ENCODE measurements at regions not wholly inside any gene's neighbourhood (a gene's known extent, or its start where the extent isn't known, plus 50 kb on each side); places are given as distances from the start of the nearest gene placed in this dataset.

- TF ChIP-seq, protein P1, sequence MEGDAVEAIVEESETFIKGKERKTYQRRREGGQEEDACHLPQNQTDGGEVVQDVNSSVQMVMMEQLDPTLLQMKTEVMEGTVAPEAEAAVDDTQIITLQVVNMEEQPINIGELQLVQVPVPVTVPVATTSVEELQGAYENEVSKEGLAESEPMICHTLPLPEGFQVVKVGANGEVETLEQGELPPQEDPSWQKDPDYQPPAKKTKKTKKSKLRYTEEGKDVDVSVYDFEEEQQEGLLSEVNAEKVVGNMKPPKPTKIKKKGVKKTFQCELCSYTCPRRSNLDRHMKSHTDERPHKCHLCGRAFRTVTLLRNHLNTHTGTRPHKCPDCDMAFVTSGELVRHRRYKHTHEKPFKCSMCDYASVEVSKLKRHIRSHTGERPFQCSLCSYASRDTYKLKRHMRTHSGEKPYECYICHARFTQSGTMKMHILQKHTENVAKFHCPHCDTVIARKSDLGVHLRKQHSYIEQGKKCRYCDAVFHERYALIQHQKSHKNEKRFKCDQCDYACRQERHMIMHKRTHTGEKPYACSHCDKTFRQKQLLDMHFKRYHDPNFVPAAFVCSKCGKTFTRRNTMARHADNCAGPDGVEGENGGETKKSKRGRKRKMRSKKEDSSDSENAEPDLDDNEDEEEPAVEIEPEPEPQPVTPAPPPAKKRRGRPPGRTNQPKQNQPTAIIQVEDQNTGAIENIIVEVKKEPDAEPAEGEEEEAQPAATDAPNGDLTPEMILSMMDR (IDR thresholded peaks at IDR 0.05) = no peak
- no peak for TF ChIP-seq POLR2A (IDR thresholded peaks at IDR 0.05)
Observed at GRCh38 chr2:2495606-2496005, 164.5 kb upstream of the MYT1L start.

Measured in lower leg skin (tissue), 3 donors.